Caco-2 (cell line): ENCODE measurements at regions not wholly inside any gene's neighbourhood (a gene's known extent, or its start where the extent isn't known, plus 50 kb on each side); places are given as distances from the start of the nearest gene placed in this dataset.

Source experiments
- BruUV-seq: library from RNA; stranded (reverse); fragments of 400-500 nt; replicated peaks from 2 replicates; lab custom pipeline; 2021; lab: Mats Ljungman, UMichigan
- CTCF ChIA-PET: fragments of 300-600 bp; sonication (Branson Sonifier 250); formaldehyde crosslinking; loops from one replicate; lab custom pipeline; 2022; ENCODE audit warnings: antibody characterized with exemption; lab: Charles Lee
- POLR2A ChIA-PET: fragments of 300-600 bp; sonication (Branson Sonifier 250); formaldehyde crosslinking; loops from one replicate; lab custom pipeline; 2022; ENCODE audit warnings: antibody characterized with exemption; lab: Charles Lee
- DNase-seq, 2 experiments: peaks; one replicate each; pipeline versions ENCODE4 v3.0.0 to v3.0.0-alpha.2; 2020 to 2022
- H3K27me3 ChIP-seq: replicated peaks from 2 replicates; pipeline ENCODE4 v1.6.0; 2011; ENCODE audit warnings: low read length; ENCODE audit not compliant: control insufficient read depth, insufficient read depth
- H3K36me3 ChIP-seq: 2 replicates; pipeline ENCODE4 v1.5.1; 2011; ENCODE audit warnings: low read length; ENCODE audit not compliant: control insufficient read depth, insufficient read depth
- H3K4me1 ChIP-seq: fragments of 250-450 bp; sonication (Bioruptor Pico); 2 replicates; pipeline ENCODE4 v1.5.1; 2020; ENCODE audit warnings: mild to moderate bottlenecking
- H3K4me3 ChIP-seq: 2 replicates; pipeline ENCODE4 v1.5.1; 2011; ENCODE audit warnings: low read depth, mild to moderate bottlenecking, control low read depth, low read length
- H3K9me3 ChIP-seq: fragments of 250-450 bp; sonication (Bioruptor Pico); 2 replicates; pipeline ENCODE4 v1.5.1; 2020; ENCODE audit warnings: mild to moderate bottlenecking, moderate library complexity
- H3K27ac Mint-ChIP-seq: one replicate; pipeline ENCODE4 v1.8.0; 2022; ENCODE audit warnings: mixed read lengths; ENCODE audit not compliant: unreplicated experiment
- H3K27me3 Mint-ChIP-seq: one replicate; pipeline ENCODE4 v1.8.0; 2022; ENCODE audit warnings: mixed read lengths; ENCODE audit not compliant: insufficient read depth, unreplicated experiment
- H3K36me3 Mint-ChIP-seq: one replicate; pipeline ENCODE4 v1.8.0; 2022; ENCODE audit warnings: mild to moderate bottlenecking, mixed read lengths; ENCODE audit not compliant: insufficient read depth, unreplicated experiment
- H3K4me1 Mint-ChIP-seq: one replicate; pipeline ENCODE4 v1.8.0; 2022; ENCODE audit warnings: low read depth, mixed read lengths; ENCODE audit not compliant: unreplicated experiment
- H3K4me3 Mint-ChIP-seq: one replicate; pipeline ENCODE4 v1.8.0; 2022; ENCODE audit warnings: mild to moderate bottlenecking, moderate library complexity, mixed read lengths; ENCODE audit not compliant: unreplicated experiment
- H3K9me3 Mint-ChIP-seq: one replicate; pipeline ENCODE4 v1.8.0; 2022; ENCODE audit warnings: mixed read lengths; ENCODE audit not compliant: unreplicated experiment
- CTCF ChIP-seq, 2 experiments: fragments of 200-600 bp in 1 of 2; IDR thresholded peaks; 1 replicate in 1 of 2; 2 replicates in 1 of 2; pipeline versions ENCODE4 v1.5.1 to v1.8.0; 2011 to 2022; ENCODE audit warnings: antibody characterized with exemption in 1 of 2, control low read depth in 1 of 2, inconsistent platforms in 1 of 2, low read depth in 1 of 2, low read length in 1 of 2, mild to moderate bottlenecking in 1 of 2, moderate library complexity in 1 of 2; ENCODE audit not compliant: insufficient read depth in 1 of 2, severe bottlenecking in 1 of 2, unreplicated experiment in 1 of 2
- intact Hi-C: fragments of 100-400 bp; cut with micrococcal nuclease; formaldehyde crosslinking; loops from one replicate; pipeline ENCODE4 v1.10.0; 2022; ENCODE audit not compliant: unreplicated experiment

- Histone ChIP-seq H3K36me3 (no peaks in the 10 kb centered on the region), H3K4me3 (no peak overlapping the region), H3K9me3 (no peaks in the 10 kb centered on the region), H3K4me1 (no peaks in the 10 kb centered on the region), H3K27me3 (no peaks in the 10 kb centered on the region)
- H3K4me1 Mint-ChIP-seq = no peaks in the 10 kb centered on the region
- peaks cover 4% of the 10 kb centered on the region for H3K27me3 Mint-ChIP-seq
- H3K9me3 Mint-ChIP-seq = no peaks in the 10 kb centered on the region
- no peak for TF ChIP-seq CTCF (IDR thresholded peaks at IDR 0.05; ENCODE audit: insufficient read depth in 1 of 2, low read depth in 1 of 2, low read length in 1 of 2, severe bottlenecking in 1 of 2, unreplicated experiment in 1 of 2)
- no TSS peak for BruUV-seq
- H3K27ac Mint-ChIP-seq = no peak overlapping the region
- POLR2A ChIA-PET = no interaction called here
- intact Hi-C loops = loop anchor here (10.0 kb wide), 1 partner anchor 73 kb away; no protein-coding TSS in a partner anchor
- CTCF ChIA-PET = no interaction called here
- no peaks in the 10 kb centered on the region for H3K36me3 Mint-ChIP-seq
- DNase-seq = no peak
- no peak overlapping the region for H3K4me3 Mint-ChIP-seq
Observed at GRCh38 chr5:68891718-68892117, 202.1 kb upstream of the SLC30A5 start.

- Histone ChIP-seq H3K4me3 (no peak overlapping the region), H3K27me3 (no peaks in the 10 kb centered on the region), H3K9me3 (no peaks in the 10 kb centered on the region), H3K4me1 (no peaks in the 10 kb centered on the region), H3K36me3 (no peaks in the 10 kb centered on the region)
- TF ChIP-seq CTCF (IDR thresholded peaks at IDR 0.05; ENCODE audit: insufficient read depth in 1 of 2, low read depth in 1 of 2, low read length in 1 of 2, severe bottlenecking in 1 of 2, unreplicated experiment in 1 of 2) = no peak
- Mint-ChIP-seq H3K36me3 (no peaks in the 10 kb centered on the region), H3K27ac (no peak overlapping the region), H3K9me3 (no peaks in the 10 kb centered on the region), H3K4me3 (no peak overlapping the region), H3K4me1 (no peaks in the 10 kb centered on the region), H3K27me3 (no peaks in the 10 kb centered on the region)
- intact Hi-C loops = loop anchor here (10.0 kb wide), 1 partner anchor 70 kb away; no protein-coding TSS in a partner anchor
- ChIA-PET POLR2A (no interaction called here), CTCF (no interaction called here)
- DNase-seq = peak in 1 of 2 experiments; percentile 28
- no TSS peak for BruUV-seq
Observed at GRCh38 chr5:68894673-68895072, 199.1 kb upstream of the SLC30A5 start.

DNA sequence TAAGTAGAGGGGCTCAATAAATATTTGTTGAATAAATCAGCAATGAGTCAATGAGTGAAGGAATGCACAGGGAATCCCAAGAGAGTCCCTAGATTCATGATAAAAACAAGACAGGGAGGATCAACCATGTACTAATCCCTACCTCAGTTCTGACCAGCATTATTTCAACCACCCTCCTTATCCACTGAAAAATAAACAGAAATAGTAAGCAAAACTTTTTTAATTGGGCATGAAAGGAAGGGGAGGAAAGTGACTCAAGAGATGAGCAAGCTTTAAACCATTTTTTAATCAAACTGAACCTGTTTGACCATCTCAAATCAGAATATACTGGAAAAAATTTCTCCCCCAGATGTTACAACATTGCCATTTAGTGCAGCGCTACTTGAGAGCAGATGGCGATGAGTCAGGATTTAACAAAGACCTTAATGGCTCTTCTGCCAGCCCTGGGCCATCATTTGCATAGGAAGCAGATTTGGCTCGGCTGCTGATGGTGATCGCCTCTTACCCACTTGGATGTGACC, 194.8 kb upstream of the SLC30A5 start:
- H3K27me3 Mint-ChIP-seq = no peaks in the 10 kb centered on the region
- Histone ChIP-seq H3K27me3 (no peaks in the 10 kb centered on the region), H3K9me3 (no peaks in the 10 kb centered on the region), H3K36me3 (no peaks in the 10 kb centered on the region), H3K4me1 (no peaks in the 10 kb centered on the region), H3K4me3 (no peak overlapping the region)
- ChIA-PET CTCF (no interaction called here), POLR2A (no interaction called here)
- no peak overlapping the region for H3K4me3 Mint-ChIP-seq
- TF ChIP-seq CTCF (IDR thresholded peaks at IDR 0.05; ENCODE audit: insufficient read depth in 1 of 2, low read depth in 1 of 2, low read length in 1 of 2, severe bottlenecking in 1 of 2, unreplicated experiment in 1 of 2) = no peak
- intact Hi-C loops = loop anchor here (10.0 kb wide), 1 partner anchor 66 kb away; no protein-coding TSS in a partner anchor
- H3K4me1 Mint-ChIP-seq = no peaks in the 10 kb centered on the region
- H3K9me3 Mint-ChIP-seq = no peaks in the 10 kb centered on the region
- BruUV-seq = no TSS peak
- DNase-seq = no peak
- no peak overlapping the region for H3K27ac Mint-ChIP-seq
- no peaks in the 10 kb centered on the region for H3K36me3 Mint-ChIP-seq
